H1 (cell line): ENCODE measurements at regions not wholly inside any gene's neighbourhood (a gene's known extent, or its start where the extent isn't known, plus 50 kb on each side); places are given as distances from the start of the nearest gene placed in this dataset.

ENCODE experiments used
- CTCF ChIA-PET: fragments of 300-600 bp; sonication (Branson Sonifier 250); formaldehyde crosslinking; loops from one replicate; lab custom pipeline; 2021; ENCODE audit not compliant: partially characterized antibody; lab: Charles Lee
- POLR2A ChIA-PET: fragments of 300-600 bp; sonication (Branson Sonifier 250); formaldehyde crosslinking; loops from one replicate; lab custom pipeline; 2021; ENCODE audit warnings: inconsistent platforms; ENCODE audit not compliant: partially characterized antibody; lab: Charles Lee
- DNase-seq, 2 experiments: peaks; one replicate each; pipeline versions ENCODE4 v3.0.0 to v3.0.0-alpha.2; 2010 to 2022; ENCODE audit warnings: low spot score in 2 of 2, low read depth in 1 of 2, mixed read lengths in 1 of 2
- FAIRE-seq: peaks from 2 replicates; lab custom pipeline; 2011; peaks lifted over from hg19 to GRCh38; lab: Jason Lieb, UNC
- H2AFZ ChIP-seq: 2 replicates; pipeline ENCODE4 v1.8.1; 2012; ENCODE audit warnings: low read length, inconsistent platforms
- H2AK5ac ChIP-seq: 2 replicates; pipeline ENCODE4 v1.6.1; 2013; ENCODE audit warnings: low read depth, low read length
- H2BK120ac ChIP-seq: replicated peaks from 2 replicates; pipeline ENCODE3; 2013; ENCODE audit warnings: low read depth, low read length, inconsistent platforms
- H2BK12ac ChIP-seq: 2 replicates; pipeline ENCODE4 v1.6.1; 2013; ENCODE audit warnings: low read depth, low read length
- H2BK15ac ChIP-seq: 2 replicates; pipeline ENCODE4 v1.6.1; 2013; ENCODE audit warnings: low read length
- H2BK20ac ChIP-seq: 2 replicates; pipeline ENCODE4 v1.6.1; 2013; ENCODE audit warnings: low read length
- H2BK5ac ChIP-seq: 2 replicates; pipeline ENCODE4 v1.6.1; 2013; ENCODE audit warnings: low read depth, low read length
- H3K14ac ChIP-seq: 2 replicates; pipeline ENCODE4 v1.6.1; 2013; ENCODE audit warnings: inconsistent platforms; ENCODE audit not compliant: insufficient read length
- H3K18ac ChIP-seq: 2 replicates; pipeline ENCODE4 v1.6.1; 2013; ENCODE audit warnings: low read length; ENCODE audit errors: extremely low read depth
- H3K23ac ChIP-seq: 2 replicates; pipeline ENCODE4 v1.6.1; 2013; ENCODE audit warnings: inconsistent platforms; ENCODE audit not compliant: insufficient read length
- H3K23me2 ChIP-seq: 2 replicates; pipeline ENCODE4 v1.6.1; 2013; ENCODE audit warnings: low read depth, low read length
- H3K27ac ChIP-seq: 2 replicates; pipeline ENCODE4 v1.6.1; 2011; ENCODE audit warnings: low read depth, low read length, inconsistent platforms
- H3K27me3 ChIP-seq, 4 experiments: replicated peaks in 1 of 4; 1 replicate in 1 of 4; 2 replicates in 3 of 4; pipeline versions ENCODE4 v1.6.1 to v1.8.1; 2011 to 2013; ENCODE audit warnings: low read length in 3 of 4, mild to moderate bottlenecking in 3 of 4, inconsistent platforms in 2 of 4, mixed read lengths in 2 of 4, moderate library complexity in 1 of 4; ENCODE audit not compliant: control insufficient read depth in 3 of 4, insufficient read depth in 3 of 4; ENCODE audit errors: extremely low read depth in 1 of 4
- H3K36me3 ChIP-seq, 4 experiments: 2 replicates each; pipeline versions ENCODE4 v1.6.1 to v1.8.1; 2011 to 2013; ENCODE audit warnings: mild to moderate bottlenecking in 4 of 4, low read length in 3 of 4, moderate library complexity in 2 of 4, control low read depth in 1 of 4, inconsistent platforms in 1 of 4; ENCODE audit not compliant: insufficient read depth in 4 of 4, control insufficient read depth in 2 of 4
- H3K4ac ChIP-seq: replicated peaks from 2 replicates; pipeline ENCODE3; 2013; ENCODE audit warnings: low read length, low read depth, mixed read lengths, inconsistent platforms; ENCODE audit not compliant: insufficient read length
- H3K4me1 ChIP-seq, 4 experiments: replicated peaks in 1 of 4; 1 replicate in 1 of 4; 2 replicates in 3 of 4; pipeline versions ENCODE4 v1.6.1 to v1.8.1; 2011 to 2013; ENCODE audit warnings: low read length in 3 of 4, inconsistent platforms in 2 of 4, mixed read lengths in 1 of 4; ENCODE audit not compliant: insufficient read depth in 4 of 4, control insufficient read depth in 3 of 4
- H3K4me2 ChIP-seq, 2 experiments: 2 replicates each; pipeline versions ENCODE4 v1.6.1 to v1.8.1; 2011 to 2013; ENCODE audit warnings: low read depth in 2 of 2, low read length in 2 of 2, control low read depth in 1 of 2, inconsistent platforms in 1 of 2, mild to moderate bottlenecking in 1 of 2; ENCODE audit not compliant: insufficient read depth in 1 of 2
- H3K4me3 ChIP-seq, 4 experiments: fragments of 200-600, 300-600 bp in 1 of 4; sonication (generic), shearing (Covaris generic), sonication (Bioruptor Twin) in 1 of 4; 2 replicates each; pipeline versions ENCODE4 v1.5.1 to v1.8.1; 2011 to 2016; ENCODE audit warnings: low read length in 4 of 4, low read depth in 3 of 4, control low read depth in 2 of 4, inconsistent platforms in 2 of 4, mild to moderate bottlenecking in 2 of 4, mixed read lengths in 1 of 4, moderate library complexity in 1 of 4; ENCODE audit not compliant: insufficient read depth in 2 of 4; ENCODE audit errors: extremely low read depth in 1 of 4
- H3K56ac ChIP-seq: replicated peaks from 2 replicates; pipeline ENCODE3; 2013; ENCODE audit warnings: low read depth, mild to moderate bottlenecking, mixed read lengths, low read length, inconsistent platforms; ENCODE audit not compliant: insufficient read length
- H3K79me1 ChIP-seq: 2 replicates; pipeline ENCODE4 v1.6.1; 2013; ENCODE audit warnings: low read depth, low read length, control low read depth
- H3K79me2 ChIP-seq, 2 experiments: 2 replicates each; pipeline versions ENCODE4 v1.6.1 to v1.8.1; 2012 to 2013; ENCODE audit warnings: low read length in 2 of 2, mild to moderate bottlenecking in 2 of 2, inconsistent platforms in 1 of 2; ENCODE audit not compliant: insufficient read depth in 2 of 2, control insufficient read depth in 1 of 2
- H3K9ac ChIP-seq, 4 experiments: replicated peaks in 1 of 4; 1 replicate in 1 of 4; 2 replicates in 3 of 4; pipeline versions ENCODE4 v1.6.1 to v1.8.1; 2011 to 2013; ENCODE audit warnings: low read depth in 3 of 4, low read length in 3 of 4, control low read depth in 2 of 4, mild to moderate bottlenecking in 2 of 4, moderate library complexity in 2 of 4, inconsistent platforms in 1 of 4; ENCODE audit errors: extremely low read depth in 1 of 4
- H3K9me3 ChIP-seq, 2 experiments: 2 replicates each; pipeline versions ENCODE4 v1.6.1 to v1.8.1; 2012 to 2013; ENCODE audit warnings: mild to moderate bottlenecking in 2 of 2, moderate library complexity in 2 of 2, control low read depth in 1 of 2, inconsistent platforms in 1 of 2, low read depth in 1 of 2, low read length in 1 of 2, mixed read lengths in 1 of 2; ENCODE audit not compliant: insufficient read depth in 2 of 2
- H4K20me1 ChIP-seq, 2 experiments: replicated peaks in 1 of 2; 2 replicates each; pipeline versions ENCODE3 to v1.8.1; 2011 to 2013; ENCODE audit warnings: inconsistent platforms in 2 of 2, low read length in 2 of 2, mild to moderate bottlenecking in 1 of 2; ENCODE audit not compliant: insufficient read depth in 2 of 2, control insufficient read depth in 1 of 2
- H4K5ac ChIP-seq: 2 replicates; pipeline ENCODE4 v1.6.1; 2013; ENCODE audit warnings: low read length, low read depth, mixed read lengths, inconsistent platforms; ENCODE audit not compliant: insufficient read length
- H4K8ac ChIP-seq: 2 replicates; pipeline ENCODE4 v1.8.0; 2013; ENCODE audit warnings: mild to moderate bottlenecking, moderate library complexity, low read length, inconsistent platforms; ENCODE audit not compliant: insufficient read depth; ENCODE audit errors: extremely low read depth
- H4K91ac ChIP-seq: replicated peaks from 2 replicates; pipeline ENCODE3; 2013; ENCODE audit warnings: low read length, mixed read lengths, inconsistent platforms; ENCODE audit not compliant: insufficient read length
- EGR1 ChIP-seq: IDR thresholded peaks from 2 replicates; pipeline ENCODE4 v1.6.1; 2011; ENCODE audit warnings: low read depth, low read length, borderline replicate concordance
- GTF2F1 ChIP-seq: IDR thresholded peaks from 2 replicates; pipeline ENCODE4 v1.6.1; 2012; ENCODE audit warnings: low read depth, low read length, improper control_type of control experiment, borderline replicate concordance
- JUND ChIP-seq: IDR thresholded peaks from 2 replicates; pipeline ENCODE4 v1.6.1; 2011; ENCODE audit warnings: mild to moderate bottlenecking, improper control_type of control experiment, low read length
- KDM5A ChIP-seq: fragments of 200-600 bp; IDR thresholded peaks from 2 replicates; pipeline ENCODE4 v1.7.1; 2012; ENCODE audit warnings: mild to moderate bottlenecking, low read length, inconsistent platforms, mixed read lengths
- RNF2 ChIP-seq: fragments of 200-900, 300-1000 bp; sonication (generic); IDR thresholded peaks from 2 replicates; pipeline ENCODE4 v1.7.1; 2016; ENCODE audit warnings: borderline replicate concordance, low read depth, mild to moderate bottlenecking, antibody characterized with exemption, low read length; ENCODE audit not compliant: poor library complexity, severe bottlenecking; ENCODE audit errors: missing control alignments
- SAP30 ChIP-seq: fragments of 300-600 bp; sonication (generic); IDR thresholded peaks from 2 replicates; pipeline ENCODE4 v1.7.1; 2012; ENCODE audit warnings: low read length, moderate library complexity, mild to moderate bottlenecking, inconsistent platforms; ENCODE audit not compliant: insufficient read depth, insufficient replicate concordance
- TAF1 ChIP-seq: IDR thresholded peaks from 2 replicates; pipeline ENCODE4 v1.6.1; 2011; ENCODE audit warnings: mild to moderate bottlenecking, low read depth, low read length
- TBP ChIP-seq: IDR thresholded peaks from 2 replicates; pipeline ENCODE4 v1.6.1; 2011; ENCODE audit warnings: low read depth, low read length, improper control_type of control experiment
- TEAD4 ChIP-seq: IDR thresholded peaks from 2 replicates; pipeline ENCODE4 v1.6.1; 2012; ENCODE audit warnings: low read depth, low read length, inconsistent platforms, mixed read lengths
- WGBS, 2 experiments: shearing (Covaris generic) in 1 of 2; methylation state at CpG; one replicate each; pipeline versions ENCODE4 v1.1.6 to v1.1.7; 2013 to 2015; ENCODE audit warnings: low lambda C conversion rate in 2 of 2, mixed read lengths in 2 of 2, inconsistent platforms in 1 of 2, low coverage in 1 of 2, missing lambda C conversion rate in 1 of 2; ENCODE audit not compliant: insufficient replicate concordance in 2 of 2, insufficient coverage in 1 of 2, insufficient read length in 1 of 2; ENCODE audit errors: extremely low coverage in 1 of 2, missing lambda C conversion rate in 1 of 2; 5-methylcytosine and 5-hydroxymethylcytosine counted together
- TF ChIP-seq, protein P1 (sequence below): IDR thresholded peaks from 2 replicates; pipeline ENCODE4 v1.6.1; 2011; ENCODE audit warnings: low read length, improper control_type of control experiment
- TF ChIP-seq, protein P2 (sequence below), 3 experiments: IDR thresholded peaks; 1 replicate in 2 of 3; 2 replicates in 1 of 3; pipeline versions ENCODE4 v1.5.1 to v1.6.1; 2011; ENCODE audit warnings: low read length in 3 of 3, mild to moderate bottlenecking in 3 of 3, inconsistent platforms in 2 of 3, low read depth in 1 of 3, moderate library complexity in 1 of 3; ENCODE audit not compliant: insufficient read depth in 1 of 3; ENCODE audit errors: control extremely low read depth in 1 of 3

GRCh38 chrX:110983024-110983423 is 113.0 kb upstream of the PAK3 start:
- H3K4ac ChIP-seq = no peak overlapping the region
- no peak overlapping the region for H3K18ac ChIP-seq
- TF ChIP-seq JUND = no peak
- TF ChIP-seq, protein P1, sequence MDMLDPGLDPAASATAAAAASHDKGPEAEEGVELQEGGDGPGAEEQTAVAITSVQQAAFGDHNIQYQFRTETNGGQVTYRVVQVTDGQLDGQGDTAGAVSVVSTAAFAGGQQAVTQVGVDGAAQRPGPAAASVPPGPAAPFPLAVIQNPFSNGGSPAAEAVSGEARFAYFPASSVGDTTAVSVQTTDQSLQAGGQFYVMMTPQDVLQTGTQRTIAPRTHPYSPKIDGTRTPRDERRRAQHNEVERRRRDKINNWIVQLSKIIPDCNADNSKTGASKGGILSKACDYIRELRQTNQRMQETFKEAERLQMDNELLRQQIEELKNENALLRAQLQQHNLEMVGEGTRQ = no peak
- no peak for TF ChIP-seq TAF1
- TF ChIP-seq EGR1 = no peak
- no peak for TF ChIP-seq SAP30
- TF ChIP-seq RNF2 = no peak
- TF ChIP-seq TEAD4 = no peak
- no peak for TF ChIP-seq GTF2F1
- TF ChIP-seq, protein P2, sequence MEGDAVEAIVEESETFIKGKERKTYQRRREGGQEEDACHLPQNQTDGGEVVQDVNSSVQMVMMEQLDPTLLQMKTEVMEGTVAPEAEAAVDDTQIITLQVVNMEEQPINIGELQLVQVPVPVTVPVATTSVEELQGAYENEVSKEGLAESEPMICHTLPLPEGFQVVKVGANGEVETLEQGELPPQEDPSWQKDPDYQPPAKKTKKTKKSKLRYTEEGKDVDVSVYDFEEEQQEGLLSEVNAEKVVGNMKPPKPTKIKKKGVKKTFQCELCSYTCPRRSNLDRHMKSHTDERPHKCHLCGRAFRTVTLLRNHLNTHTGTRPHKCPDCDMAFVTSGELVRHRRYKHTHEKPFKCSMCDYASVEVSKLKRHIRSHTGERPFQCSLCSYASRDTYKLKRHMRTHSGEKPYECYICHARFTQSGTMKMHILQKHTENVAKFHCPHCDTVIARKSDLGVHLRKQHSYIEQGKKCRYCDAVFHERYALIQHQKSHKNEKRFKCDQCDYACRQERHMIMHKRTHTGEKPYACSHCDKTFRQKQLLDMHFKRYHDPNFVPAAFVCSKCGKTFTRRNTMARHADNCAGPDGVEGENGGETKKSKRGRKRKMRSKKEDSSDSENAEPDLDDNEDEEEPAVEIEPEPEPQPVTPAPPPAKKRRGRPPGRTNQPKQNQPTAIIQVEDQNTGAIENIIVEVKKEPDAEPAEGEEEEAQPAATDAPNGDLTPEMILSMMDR (IDR thresholded peaks at IDR 0.05; ENCODE audit: control extremely low read depth in 1 of 3, insufficient read depth in 1 of 3, low read depth in 1 of 3, low read length in 3 of 3) = no peak
- no peak for TF ChIP-seq KDM5A
- TF ChIP-seq TBP = no peak

More at GRCh38 chrX:110983024-110983423, 113.0 kb upstream of the PAK3 start:
- H3K79me2 ChIP-seq = no peaks in the 10 kb centered on the region
- H3K27ac ChIP-seq = no peak overlapping the region
- H4K91ac ChIP-seq = no peak overlapping the region
- POLR2A ChIA-PET = no interaction called here
- DNase-seq (no peak), FAIRE-seq (no peak)
- CTCF ChIA-PET = interaction anchor here (0.7 to 1.0 kb wide), 2 partner anchors 8 to 476 kb away, joined by 3 read pairs; no protein-coding TSS in a partner anchor
- H2BK5ac ChIP-seq = no peak overlapping the region
- 94% methylated on average over 2 of the region's 2 CpGs; no CpG with 5 or more reads in 1 of the 2 experiments for WGBS, 2 experiments
- H2BK20ac ChIP-seq = no peak overlapping the region
- peaks cover 0 to 2% (median 0%) of the 10 kb centered on the region in 4 experiments; a peak in 1 of 7 replicates for H3K4me1 ChIP-seq
- H3K9me3 ChIP-seq = no peaks in the 10 kb centered on the region
- no peak overlapping the region for H3K56ac ChIP-seq
- H2BK12ac ChIP-seq = no peak overlapping the region
- no peaks in the 10 kb centered on the region for H4K20me1 ChIP-seq
- H3K36me3 ChIP-seq = no peaks in the 10 kb centered on the region
- H3K79me1 ChIP-seq = no peaks in the 10 kb centered on the region
- H2BK120ac ChIP-seq = no peak overlapping the region
- no peak overlapping the region for H3K4me3 ChIP-seq
- no peak overlapping the region for H3K9ac ChIP-seq
- no peak overlapping the region for H4K5ac ChIP-seq
- H3K14ac ChIP-seq = no peak overlapping the region
- no peak overlapping the region for H2AFZ ChIP-seq
- no peak overlapping the region for H2BK15ac ChIP-seq
- H3K23ac ChIP-seq = no peak overlapping the region
- no peaks in the 10 kb centered on the region for H3K23me2 ChIP-seq
- no peak overlapping the region for H4K8ac ChIP-seq
- H2AK5ac ChIP-seq = no peak overlapping the region
- no peaks in the 10 kb centered on the region for H3K27me3 ChIP-seq
- H3K4me2 ChIP-seq = no peak overlapping the region
